HG02885 (cell line): ENCODE measurements at regions not wholly inside any gene's neighbourhood (a gene's known extent, or its start where the extent isn't known, plus 50 kb on each side); places are given as distances from the start of the nearest gene placed in this dataset.
"Not testable (repeated sequence)": the region's sequence is repeated elsewhere in the genome, so short reads cannot be mapped to it uniquely, and the experiment has no call there.

ENCODE experiments used
- ATAC-seq: cut with Tn5 transposase; IDR thresholded peaks from one replicate; pipeline ENCODE4 v1.9.1; 2021; ENCODE audit warnings: mild to moderate bottlenecking; ENCODE audit not compliant: unreplicated experiment, poor library complexity

- ATAC-seq = no peak
Measured at GRCh38 chr3:40876496-40876895, 322.8 kb upstream of the CTNNB1 start.

DNA sequence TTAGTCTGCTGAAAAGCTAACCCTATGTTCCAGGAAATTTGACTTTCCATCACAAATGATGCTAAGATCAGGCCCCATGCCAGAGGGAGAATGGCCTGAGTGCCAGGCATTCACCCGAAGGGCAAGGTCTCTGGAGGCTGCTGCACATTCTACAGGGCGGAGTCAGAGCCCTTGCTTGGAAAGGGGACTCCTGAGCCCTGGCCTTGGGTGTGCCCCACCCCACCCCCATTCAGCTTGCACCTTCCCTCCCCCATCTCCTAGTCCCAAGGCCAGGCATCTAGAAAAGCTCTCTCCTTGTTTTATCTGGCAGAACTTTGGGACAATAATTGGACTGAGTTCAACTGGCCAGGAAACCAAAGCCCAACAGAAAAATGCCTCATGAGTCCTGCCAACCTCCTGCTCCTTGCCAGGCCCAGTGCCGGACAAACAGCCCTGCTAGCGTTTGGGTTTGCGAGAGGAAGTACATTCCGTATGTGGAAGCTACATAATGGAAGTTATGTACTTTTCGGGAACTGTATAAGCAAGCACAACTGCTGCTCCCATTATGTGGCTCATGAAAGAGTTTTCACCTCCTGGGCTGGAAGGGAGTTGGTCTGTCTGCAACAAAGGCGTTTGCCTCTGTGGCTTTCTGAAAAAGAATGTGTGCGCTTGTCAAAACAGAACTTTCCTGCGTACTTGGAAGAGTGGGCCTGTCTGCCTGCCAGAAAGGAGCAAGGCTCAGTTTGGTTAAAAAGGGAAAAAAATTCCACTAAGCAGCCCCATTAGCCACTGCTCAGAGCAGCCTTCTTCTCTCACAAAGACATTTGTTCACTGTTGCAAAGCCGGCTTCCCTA, 321.5 kb upstream of the CTNNB1 start:
- no peak for ATAC-seq

DNA sequence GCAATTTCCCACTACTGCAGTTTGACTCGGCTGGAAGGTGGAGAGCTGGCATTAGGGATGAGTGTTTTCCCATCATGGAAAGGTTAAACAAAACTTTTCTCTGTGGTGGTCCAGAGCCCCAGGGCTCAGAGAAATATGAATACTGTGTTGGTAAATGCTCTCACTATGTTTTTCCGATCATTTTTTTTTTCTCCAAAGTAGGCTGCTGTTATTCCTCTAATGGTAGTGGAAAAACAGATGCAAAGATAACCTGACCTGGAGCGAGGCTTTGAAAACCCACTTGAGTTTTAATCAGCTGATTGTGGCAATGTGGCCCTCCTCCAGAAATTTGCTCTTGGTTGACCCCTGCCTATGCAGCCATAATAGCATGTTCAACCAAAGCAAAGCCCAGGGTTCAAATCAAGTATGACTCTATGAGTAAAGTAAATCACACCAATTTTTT, 320.8 kb upstream of the CTNNB1 start:
- no peak for ATAC-seq

DNA sequence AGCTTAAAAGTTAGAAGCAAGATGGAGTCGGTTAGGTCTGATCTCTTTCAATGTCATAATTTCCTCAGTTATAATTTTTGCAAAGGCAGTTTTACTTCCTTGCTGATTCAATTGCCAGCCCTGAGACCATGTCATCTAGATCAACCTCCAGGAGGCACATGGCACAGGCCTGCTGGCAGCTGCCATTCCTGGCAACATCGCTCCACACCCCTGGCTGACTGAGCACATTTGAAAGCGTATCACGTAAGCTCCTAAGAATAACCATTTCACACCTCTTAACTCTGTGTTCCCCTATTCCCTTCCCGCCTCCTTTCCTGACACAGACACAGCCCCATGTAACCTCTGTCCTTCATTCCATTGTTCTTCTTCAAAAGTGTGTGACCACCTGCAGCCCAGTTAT, 313.9 kb upstream of the CTNNB1 start:
- no peak for ATAC-seq

- no peak for ATAC-seq
Measured at GRCh38 chr3:40886660-40887425, 312.5 kb upstream of the CTNNB1 start.

DNA sequence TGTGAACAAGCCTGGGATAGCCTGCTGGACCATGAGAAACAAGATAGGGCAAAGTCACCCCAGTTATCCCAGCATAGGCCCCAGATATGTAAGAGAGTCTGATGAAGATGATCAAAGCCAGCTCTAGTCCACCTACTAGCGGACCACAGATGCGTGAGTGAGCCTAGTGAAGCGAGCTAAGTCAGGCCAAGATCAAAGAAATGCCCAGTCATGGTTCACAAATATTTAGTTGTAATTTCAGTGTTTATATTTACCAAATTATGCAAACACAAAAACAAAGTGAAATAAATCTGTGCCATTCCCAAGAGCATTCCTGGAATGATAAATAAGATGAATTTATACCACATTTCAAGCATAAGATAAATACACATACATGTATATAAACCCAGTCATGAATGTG, 308.1 kb upstream of the CTNNB1 start:
- ATAC-seq = no peak

DNA sequence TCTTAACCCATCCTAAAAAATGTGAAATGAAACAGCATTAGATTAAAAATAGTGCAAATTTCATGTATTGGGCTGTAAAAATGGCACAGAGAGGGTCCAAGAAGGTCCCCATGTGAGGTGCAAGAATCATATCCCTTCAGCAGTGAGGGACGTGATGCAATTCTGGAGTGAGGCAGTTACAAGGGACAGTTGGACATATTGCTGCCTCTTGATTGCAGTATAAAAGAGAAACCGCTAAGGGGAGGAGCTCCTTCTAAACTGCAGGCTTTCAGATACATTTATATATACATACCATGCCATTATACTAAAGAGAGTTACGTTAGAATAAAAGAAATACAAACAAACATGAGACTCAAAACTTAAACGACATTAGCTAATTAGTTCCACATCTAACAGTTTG, 304.2 kb upstream of the CTNNB1 start:
- ATAC-seq = no peak

GRCh38 chr3:40899286-40899712, 300.0 kb upstream of the CTNNB1 start:
- no peak for ATAC-seq

DNA sequence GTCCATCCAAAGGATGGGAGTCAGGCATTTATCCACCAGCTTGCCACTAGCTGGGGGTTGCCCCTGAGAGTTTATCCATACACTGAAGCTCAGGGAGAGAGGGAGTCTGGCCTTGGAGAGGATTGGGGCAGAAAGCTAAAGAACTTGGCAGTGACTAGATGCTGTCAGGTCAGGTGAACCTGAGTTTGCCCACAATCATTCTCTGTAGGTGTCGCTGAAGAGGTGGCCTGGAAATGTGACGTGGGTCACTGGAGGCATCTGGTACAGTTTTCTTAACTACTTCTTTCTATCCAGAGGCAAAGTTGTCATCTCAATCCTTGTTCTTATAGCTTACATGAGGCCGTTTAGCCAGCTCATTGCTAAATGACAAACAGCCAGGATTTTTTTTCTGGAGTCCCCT, 298.0 kb upstream of the CTNNB1 start:
- no peak for ATAC-seq

- no peak for ATAC-seq
Measured at GRCh38 chr3:40901796-40902195, 297.5 kb upstream of the CTNNB1 start.

- not testable (repeated sequence) for ATAC-seq
Measured at GRCh38 chr3:40907907-40908465, 291.3 kb upstream of the CTNNB1 start.

DNA sequence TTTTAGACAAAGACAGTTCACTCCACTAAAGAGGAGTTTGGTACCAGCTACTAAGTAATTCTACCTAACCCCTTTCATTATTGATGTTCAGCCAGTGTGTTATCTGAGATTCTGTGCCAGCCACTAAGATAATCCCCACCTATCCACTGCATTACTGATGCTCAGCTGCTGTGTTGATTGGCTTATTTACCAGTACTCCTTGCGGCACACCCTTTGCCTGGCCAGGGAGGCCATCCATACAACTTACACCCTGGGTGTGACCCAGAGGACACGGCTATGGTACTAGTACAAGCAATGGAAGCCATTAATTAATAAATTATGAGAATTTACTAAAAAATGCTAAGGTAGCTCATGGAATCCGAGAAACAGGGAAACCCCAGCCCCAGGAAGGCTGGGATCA, 290.7 kb upstream of the CTNNB1 start:
- no peak for ATAC-seq

- ATAC-seq = no peak
Measured at GRCh38 chr3:40911264-40911663, 288.0 kb upstream of the CTNNB1 start.

DNA sequence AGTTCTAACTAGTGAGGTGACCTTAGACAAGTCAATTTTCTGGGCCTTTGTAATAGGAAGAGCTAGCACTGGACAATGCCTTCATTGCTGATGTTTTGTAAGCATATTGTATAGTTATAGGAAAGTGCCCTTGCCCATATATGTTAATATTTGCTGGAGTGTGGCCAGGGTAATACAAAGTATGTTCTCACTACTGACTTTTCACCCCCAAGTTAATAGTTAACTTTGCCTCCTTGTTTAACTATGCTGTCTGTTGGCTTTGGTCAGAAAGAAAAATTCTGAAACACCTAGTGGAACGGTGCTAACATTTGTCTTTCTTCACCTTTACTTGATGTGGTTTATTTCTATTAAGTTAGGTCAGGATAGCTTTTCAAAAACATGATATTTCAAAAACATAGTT, 287.4 kb upstream of the CTNNB1 start:
- ATAC-seq = no peak

GRCh38 chr3:40912461-40912860, 286.8 kb upstream of the CTNNB1 start:
- ATAC-seq = no peak

DNA sequence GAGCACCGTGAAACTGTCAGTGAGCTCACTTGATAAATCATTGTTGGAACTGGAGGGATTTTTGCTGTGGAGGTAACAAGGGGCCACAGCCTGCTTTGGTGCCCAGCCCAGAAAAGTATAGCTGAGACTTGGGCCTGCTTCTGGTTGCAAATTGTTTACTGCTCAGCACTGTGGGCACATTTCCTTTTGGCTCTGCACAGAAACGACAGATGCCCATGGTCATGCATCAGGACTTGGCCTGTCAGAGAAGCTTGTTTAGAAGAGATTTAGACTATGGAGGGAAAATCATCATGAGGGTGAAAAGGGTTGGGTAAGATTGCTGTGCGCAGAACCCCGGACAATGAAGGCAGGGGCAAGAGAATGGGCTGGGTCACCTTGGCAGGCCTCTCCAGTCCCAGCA, 286.1 kb upstream of the CTNNB1 start:
- no peak for ATAC-seq

GRCh38 chr3:40913641-40914040, 285.7 kb upstream of the CTNNB1 start:
- no peak for ATAC-seq

DNA sequence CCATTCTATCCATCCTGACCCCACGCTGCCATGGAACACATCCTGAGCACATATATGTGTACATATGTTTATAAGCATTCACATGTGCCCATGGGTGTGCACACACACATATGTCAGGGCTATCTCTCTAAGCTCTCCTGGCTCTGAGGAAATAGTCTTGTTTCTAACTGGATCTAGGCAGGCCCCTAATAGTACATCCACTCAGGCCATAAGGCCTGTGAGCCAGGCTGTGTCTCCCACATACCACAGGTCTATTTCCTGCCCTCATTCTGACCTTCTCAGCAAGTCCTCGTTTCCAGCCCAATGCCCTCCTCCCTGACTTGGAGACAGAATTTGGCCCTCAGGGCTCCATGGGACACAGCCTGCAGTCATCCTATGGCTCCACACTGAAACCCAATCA, 284.8 kb upstream of the CTNNB1 start:
- ATAC-seq = no peak

- ATAC-seq = no peak
Measured at GRCh38 chr3:40915346-40915865, 283.9 kb upstream of the CTNNB1 start.

GRCh38 chr3:40920041-40920440, 279.3 kb upstream of the CTNNB1 start:
- ATAC-seq = no peak

DNA sequence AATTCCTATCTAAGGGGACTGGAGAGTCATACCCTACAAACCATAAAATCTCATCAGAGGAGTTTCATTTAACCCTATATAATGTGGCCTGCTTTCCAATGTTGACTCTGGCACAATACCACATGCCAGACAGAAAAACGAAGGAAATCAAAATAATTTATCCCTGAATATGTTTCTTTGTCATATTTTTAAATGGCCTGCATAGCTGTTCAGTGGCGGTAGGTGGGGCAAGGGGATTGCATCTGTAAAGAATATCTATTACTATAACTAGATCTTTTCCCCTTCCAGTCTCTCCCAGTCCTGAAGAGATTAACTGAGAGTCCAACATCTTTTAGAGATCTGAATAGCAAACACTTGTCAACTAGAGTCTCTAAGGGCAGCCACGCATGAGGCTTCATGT, 278.1 kb upstream of the CTNNB1 start:
- no peak for ATAC-seq
